HG02588 (cell line): ENCODE measurements at regions not wholly inside any gene's neighbourhood (a gene's known extent, or its start where the extent isn't known, plus 50 kb on each side); places are given as distances from the start of the nearest gene placed in this dataset.
"Not testable (repeated sequence)": the region's sequence is repeated elsewhere in the genome, so short reads cannot be mapped to it uniquely, and the experiment has no call there.

Experiments
- ATAC-seq: cut with Tn5 transposase; IDR thresholded peaks from one replicate; pipeline ENCODE4 v1.9.1; 2021; ENCODE audit warnings: mild to moderate bottlenecking, moderate library complexity; ENCODE audit not compliant: unreplicated experiment

DNA sequence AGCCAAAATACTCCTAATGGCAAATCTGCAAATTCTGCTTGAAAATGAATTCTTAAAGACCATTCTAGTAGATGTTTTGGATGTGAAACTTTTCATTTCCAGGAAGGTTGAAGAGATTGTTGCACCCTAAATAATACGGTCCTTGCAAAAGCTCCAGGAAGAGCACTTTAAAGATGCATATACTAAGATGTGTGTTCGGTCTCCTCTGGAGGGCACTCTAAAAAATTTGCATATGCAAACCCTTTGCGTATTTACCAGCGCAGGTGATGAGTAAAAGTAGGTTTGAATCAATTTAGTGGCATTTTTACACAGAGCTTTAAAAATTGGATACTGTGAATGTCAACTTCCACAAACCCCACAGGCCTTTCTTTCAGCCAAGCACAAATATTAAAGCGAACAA, 378.1 kb upstream of the SORCS1 start:
- no peak for ATAC-seq

DNA sequence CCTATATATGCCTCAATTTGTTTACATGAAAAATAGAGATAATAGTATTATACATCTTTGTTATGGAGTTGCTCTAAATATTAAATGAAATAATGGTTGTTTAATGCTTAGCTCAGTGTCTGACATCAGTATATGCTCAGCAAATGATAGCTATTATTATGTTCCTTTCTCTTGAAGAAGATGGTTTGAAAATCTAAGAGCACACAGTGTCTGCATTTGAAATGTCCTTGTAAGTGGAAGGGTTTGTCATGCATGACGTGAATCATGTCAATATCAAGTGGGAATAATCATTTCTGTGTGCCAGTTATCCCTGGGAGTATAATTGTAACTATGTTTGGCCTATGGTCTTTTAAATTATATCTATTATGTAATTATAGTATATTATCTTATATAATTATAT, 377.5 kb upstream of the SORCS1 start:
- ATAC-seq, result no peak

DNA sequence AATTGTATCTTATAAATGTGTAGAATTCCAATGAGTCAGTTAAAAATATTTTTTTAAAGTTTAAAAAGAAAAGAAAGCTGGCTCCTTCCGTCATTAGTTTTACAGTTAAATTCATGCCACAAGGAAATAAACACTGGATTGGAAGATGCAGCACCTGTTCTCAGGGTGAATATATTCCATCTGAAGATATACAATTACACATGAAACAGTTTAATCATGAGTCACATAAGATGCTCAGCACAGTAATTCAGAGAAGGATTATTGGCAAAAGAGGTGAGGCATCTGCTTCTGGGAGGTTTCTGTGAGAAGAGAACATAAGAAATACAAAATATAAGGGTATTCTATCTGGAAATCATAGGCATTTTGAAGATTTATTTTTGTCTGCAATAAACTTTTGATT, 376.5 kb upstream of the SORCS1 start:
- ATAC-seq, result no peak

DNA sequence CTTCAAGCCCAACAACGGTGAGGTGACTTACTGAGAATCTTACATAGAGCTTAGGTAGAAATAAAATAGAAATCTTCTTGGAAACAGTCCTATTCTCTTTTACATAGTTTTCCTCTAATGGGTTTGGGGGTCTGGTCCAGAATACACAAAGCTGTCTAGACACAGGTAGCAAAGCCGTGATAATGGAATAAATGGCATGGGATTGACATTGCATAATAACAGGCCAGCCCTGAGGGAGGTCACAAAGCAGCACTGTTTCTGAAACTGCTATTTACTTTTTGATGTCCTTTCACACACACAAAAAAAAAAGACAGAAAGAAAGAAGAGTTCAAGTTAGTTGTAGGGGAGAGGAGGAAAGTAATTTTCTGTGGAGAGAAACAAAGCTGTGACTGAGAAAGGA, 364.8 kb upstream of the SORCS1 start:
- no peak for ATAC-seq

DNA sequence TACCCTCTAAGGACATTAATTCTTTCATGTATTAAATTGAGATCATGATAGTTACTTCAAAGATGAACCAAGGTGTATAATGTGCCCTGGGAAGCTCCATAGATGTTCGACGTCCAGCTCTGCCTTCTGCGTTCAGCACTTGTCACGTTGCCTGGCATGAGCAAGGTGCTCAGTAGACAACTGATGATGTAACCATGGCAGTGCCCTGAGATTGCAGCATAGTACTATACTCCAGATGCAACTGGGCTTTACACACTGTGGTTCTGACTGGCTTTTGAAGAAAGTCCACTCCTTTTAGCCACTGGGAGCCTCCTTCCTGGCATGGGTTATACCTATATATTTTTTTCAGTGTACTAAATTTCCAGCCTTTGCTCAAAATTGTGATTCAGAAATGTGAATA, 355.8 kb upstream of the SORCS1 start:
- ATAC-seq, result no peak

DNA sequence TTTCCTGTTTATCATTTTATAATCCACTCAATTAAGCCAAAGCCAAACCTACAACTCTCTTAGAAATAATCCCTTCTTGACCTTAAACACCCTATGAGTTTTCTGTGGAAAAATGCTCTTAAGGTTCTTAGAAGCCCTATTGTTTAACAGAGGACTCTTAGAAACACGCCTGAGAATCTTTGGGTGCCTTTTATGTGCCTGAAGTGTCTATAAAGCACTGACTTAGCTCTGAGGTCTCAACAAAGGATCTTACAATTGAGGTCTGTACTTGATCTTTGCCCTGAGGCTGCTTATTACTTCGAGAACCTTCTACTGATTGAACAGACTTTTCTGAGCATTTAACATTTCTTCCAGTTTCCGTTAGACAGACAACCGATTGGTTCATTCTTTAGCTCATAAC, 353.3 kb upstream of the SORCS1 start:
- no peak for ATAC-seq

DNA sequence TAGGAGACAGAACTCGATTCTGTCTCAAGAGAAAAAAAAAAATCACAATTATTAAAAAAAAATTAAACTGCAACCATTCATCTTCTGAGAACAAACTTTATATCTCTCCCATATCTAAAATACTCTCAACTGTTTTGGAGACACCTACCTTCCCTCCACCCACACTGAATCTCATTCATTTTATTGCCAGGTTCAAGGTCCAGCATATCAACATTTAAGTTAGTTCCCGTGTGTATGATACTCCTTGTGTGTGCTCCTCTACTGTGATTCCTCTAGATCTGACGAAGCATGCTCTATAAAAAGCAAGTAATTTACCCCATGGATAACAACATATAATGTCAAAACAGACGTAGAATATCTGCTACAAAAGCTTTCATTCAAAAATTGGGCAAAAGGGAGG, 351.8 kb upstream of the SORCS1 start:
- no peak for ATAC-seq

DNA sequence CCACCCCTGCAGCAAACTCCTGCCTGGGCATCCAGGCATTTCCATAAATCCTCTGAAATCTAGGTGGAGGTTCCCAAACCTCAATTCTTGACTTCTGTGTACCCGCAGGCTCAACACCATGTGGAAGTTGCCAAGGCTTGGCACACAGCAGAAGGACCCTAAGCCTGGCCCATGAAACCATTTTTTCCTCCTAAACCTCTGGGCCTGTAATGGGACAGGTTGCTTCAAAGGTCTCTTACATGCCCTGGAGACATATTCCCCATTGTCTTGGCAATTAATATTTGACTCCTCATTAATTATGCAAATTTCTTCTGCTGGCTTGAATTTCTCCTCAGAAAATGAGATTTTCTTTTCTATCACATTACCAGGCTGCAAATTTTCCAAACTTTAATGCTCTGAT, 339.5 kb upstream of the SORCS1 start:
- not testable (repeated sequence) for ATAC-seq

DNA sequence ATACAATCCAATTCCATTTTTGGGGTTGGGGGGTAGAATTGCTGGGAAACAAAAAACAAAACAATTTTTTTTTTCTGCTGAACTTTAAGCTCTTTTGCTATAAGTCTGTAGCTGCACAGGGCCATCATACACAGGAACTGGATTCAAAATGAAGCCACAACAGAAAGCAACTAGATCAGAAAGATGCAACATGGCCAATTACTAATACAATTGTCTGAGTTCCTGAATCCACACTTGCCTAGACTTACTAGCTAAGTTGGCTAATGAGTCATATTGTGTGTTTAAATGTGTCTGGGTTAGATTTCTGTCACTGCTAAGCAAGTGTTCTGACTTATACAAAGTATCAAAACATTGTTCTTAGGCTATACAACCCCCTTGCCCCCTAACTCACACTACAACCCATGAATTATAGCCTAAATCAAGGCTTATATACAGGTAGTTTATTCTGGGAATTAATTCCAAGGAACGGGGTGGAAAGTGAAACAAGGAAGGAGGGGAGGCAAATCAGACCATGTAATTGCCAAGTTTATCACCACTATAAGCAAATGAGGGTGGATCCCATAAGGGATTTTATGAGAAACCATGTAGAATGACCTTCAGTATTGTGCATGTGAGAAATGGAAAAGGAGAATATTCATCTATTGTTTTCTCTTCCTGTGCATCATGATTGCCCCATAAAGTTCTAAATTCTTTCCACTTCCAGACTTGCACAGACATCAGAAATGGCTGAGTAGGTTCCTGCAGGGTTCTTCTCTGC, 337.9 kb upstream of the SORCS1 start:
- no peak for ATAC-seq

DNA sequence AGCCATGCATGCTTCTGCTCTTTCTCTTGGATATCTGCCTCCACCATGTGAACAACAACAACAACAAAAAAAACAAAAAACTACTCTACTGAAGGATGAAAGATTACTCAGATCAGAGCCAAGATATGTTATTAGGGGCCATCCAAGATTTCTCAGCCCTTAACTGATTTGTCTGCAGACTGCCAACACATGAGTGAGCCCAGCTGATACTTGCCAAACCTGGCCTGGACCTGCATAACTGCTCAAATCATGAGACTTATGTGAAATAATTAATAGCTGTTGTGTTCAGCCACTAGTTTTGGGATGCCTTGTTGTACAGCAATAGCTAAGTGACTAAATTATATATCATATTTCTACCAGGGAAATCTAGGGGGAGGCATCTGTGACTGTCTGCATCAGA, 334.5 kb upstream of the SORCS1 start:
- ATAC-seq, result no peak

DNA sequence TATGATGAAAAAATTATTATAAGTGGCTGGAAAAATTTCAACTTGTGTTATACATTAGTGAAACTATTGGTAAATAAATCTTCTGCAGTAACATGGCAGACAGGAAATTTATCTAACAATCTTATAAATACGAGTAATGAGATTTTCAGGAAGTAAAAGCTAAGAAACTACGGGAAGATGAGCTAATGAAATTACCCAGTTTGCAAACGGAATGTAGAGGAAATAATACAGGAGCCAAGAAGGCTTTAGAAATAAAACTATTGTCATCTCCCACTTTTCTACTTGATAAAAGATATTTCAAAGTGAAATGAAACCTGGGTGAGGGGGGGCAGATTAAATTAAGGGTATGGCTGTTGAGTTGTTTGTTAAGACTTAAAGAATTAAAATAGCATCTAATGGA, 332.5 kb upstream of the SORCS1 start:
- no peak for ATAC-seq

DNA sequence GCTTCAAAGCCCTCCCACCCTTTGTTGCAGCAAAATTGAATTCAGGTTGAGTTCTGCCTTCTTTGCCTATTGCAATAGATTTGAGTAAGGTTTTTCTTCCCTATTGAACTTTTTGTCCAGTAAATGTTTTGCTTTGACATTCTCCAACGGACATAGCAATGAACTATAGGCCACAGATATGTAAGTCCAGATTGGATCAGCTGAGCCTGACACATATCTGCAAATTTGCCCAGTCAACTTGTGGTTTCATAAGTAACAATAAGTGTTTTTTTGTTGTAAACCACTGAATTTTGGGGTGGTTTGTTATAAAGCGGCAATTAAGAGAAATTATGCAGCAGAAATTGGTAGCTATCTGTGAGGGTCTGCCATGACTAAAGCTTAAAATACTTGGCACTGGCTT, 332.1 kb upstream of the SORCS1 start:
- no peak for ATAC-seq

DNA sequence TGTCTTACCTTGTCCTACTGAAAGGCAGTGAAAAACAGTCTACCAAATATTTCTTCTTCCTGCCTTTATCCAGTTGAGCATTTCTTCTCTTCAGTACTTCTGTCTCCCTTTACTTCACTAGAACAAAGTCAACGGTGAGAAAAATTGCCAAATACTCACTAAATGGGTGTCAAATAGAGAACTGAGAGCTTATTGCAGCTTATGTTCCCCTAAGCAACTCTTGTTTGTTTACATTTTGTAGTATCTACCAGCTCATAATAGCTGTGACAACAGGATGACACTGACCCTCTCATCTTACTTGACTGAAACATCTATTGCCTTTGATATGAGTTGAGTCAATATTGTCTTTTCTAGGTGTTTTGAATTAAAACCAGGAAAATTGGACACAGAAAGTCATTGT, 327.9 kb upstream of the SORCS1 start:
- no peak for ATAC-seq

DNA sequence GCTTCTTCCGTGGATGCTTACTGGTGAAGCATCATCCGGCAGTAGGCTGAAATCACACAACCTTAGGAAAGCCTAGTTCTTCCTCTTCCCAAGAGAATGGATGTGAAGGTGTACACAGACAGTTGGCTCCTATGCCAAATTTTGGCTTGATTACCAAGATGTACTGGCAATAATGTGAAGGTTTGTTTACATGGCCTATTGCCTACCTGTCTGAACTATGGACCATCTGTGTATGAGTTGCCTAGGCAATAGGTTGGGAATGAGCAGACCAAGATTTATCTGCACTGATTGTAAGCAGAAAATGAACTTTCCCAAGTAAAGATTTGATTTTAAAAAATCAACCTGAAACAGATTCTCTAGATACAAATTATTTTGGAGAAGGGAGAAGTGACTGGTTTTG, 325.9 kb upstream of the SORCS1 start:
- no peak for ATAC-seq

DNA sequence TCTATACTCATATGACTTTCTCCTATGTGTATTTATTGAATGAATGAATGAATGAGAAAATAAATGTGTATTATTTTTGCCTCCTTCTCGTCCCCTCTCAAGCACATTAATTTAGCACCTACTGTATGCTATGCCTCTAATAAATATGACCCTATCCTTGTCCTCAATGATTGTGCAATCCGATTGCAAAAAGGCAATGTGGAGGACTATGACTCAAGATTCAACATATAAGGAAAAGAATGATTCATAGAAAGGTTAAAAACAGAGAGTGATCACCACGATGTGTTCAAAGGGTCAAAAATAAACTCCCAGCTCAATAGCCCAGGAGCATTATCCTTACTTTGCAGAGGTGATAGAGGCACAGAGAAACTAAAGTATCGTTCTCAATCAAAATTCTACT, 322.8 kb upstream of the SORCS1 start:
- no peak for ATAC-seq

DNA sequence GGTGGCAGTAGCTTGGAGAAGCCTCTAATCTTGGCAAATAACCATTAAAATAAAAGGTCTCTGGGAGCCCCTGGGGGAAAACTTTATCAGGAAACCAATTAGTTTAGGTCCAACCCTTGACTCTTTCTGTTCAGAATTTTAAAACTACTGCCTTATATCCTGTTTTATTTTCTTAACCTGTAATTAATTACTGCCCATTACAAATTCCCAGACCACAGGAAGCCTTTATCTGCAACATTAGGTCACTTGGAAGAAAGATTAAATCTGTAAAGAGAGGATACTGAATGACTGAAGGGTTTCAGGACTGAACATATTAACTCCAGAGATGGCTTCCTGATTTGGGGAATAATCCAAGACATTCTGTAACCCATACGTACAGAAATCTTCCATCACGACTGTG, 320.5 kb upstream of the SORCS1 start:
- ATAC-seq, result no peak

DNA sequence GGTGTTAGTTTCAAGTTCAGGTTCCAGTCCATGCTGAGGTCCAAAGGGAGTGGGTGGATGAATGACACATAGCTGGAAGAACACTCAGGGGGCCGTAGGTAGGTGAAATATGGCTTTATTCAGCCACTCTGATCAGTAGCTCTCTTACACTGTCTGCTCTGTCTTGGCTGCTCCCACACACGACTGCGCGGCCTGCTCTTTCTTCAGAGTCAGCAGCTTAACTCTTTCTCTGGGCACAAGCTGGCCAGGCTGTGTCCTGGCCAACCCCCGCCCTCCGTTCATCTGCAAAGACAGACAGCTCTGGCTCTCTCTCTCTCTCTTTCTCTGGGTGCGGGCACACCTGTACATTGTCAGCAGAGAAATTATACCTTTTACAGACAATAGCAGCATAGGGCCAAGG, 317.4 kb upstream of the SORCS1 start:
- no peak for ATAC-seq

DNA sequence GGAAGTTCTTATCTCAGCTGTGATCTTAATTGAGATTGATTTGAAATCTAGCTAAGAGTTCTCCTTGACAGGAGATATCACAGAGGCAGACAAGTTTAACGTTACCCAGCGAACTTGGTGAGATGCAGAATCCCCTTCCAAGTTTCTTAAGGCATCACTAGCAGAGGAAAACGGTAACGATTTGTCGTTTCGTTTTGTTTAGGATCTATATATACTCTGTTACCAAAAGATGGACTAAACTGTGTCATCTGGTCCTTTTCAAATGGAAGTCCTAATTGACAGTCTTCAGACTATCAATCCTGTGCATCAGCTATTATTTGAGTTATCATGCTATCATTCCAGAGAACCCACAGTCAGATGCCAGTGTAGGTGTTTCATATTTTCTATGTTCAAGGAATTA, 316.7 kb upstream of the SORCS1 start:
- ATAC-seq, result no peak

DNA sequence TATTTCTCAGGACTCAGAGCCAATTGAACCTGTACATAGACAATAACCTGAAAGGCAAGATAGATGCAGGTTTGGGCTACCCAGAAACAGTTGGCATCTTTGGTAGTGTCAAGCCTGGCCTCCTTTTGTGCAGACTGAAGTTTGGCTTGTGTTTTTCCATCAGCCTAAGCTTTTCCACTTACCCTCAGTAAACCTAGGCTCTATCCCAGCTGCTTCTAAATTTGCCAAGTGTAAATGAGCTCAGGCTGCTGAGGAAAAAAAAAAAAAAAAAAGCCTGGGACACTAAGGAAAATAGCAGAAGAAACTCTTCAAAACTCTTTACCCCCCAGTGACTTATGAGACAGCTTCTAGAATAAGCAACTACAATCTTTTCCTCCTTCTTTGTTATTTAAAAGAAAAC, 316.3 kb upstream of the SORCS1 start:
- ATAC-seq, result no peak

DNA sequence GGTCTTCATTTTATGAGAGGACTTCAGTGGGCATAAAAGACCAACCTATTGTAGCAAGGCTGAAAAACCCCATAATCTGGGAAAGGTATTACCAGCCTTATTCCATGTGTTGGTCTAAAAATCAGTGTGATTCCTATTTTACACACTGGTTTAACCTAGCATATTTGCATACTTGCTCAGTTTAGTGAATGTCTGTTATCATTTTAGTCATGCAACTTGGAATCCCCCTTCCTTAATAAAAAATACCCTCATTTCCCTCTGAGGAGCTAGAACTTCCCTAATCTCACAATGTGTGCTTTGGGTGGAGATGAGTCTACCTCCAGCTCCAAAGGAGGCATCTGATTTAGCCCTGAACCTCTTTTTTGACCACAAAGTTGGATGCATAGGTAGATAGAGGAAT, 312.8 kb upstream of the SORCS1 start:
- peak; percentile 73 for ATAC-seq

DNA sequence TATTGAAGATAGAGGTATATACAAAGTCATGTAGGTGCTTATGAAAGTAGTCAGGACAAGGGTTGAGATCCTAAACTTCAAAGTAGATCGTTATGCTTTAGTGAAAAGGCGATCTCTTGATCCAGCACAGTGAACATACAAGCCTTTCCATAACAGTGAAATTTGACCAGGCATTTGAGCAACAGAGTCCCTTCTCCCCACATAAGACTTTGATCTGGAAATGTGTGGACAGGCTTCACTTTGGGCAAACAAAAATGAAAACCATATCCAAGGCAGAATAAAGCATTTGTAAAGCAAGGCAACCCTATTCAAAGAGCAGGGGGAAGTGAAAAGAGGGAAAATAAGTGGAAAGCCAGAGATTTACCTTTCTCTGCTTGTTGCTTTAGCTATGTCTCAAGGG, 311.9 kb upstream of the SORCS1 start:
- ATAC-seq, result no peak

DNA sequence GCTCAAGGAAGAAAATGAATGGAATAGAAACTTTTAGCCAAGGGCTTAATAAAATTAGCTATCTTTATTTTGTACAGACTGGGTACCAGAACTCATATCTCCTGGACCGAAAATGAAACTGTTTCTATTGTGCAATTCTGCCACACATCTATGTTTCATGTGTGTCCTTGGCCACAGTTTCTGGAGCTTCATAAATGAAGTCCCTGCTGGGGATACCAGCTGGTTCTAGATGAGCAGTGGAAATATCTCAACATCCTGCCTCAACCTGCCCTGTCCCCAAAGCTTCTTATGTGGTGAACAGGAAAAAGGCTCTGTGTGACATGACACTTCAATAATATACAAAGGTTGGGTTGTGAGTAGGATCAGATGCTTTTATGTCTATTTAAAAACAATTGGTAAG, 310.1 kb upstream of the SORCS1 start:
- ATAC-seq, result no peak

DNA sequence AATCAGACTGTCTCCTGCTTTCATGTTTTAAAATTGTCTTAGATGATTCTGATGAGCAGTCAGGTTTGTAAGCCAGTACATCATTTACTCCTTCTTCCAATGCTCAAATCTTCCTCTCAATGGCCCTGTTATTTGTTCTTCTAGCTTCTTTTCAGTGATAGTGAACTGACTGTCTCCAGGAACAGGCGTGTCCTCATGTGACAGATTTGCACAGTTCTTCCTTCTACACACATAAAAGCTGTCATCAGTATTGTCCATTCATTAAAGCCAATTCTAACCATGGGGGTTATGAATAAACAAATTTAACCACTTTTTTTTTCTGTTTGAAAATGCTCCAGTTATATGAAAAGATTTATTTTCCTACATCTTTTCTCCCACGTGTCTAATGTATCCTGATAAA, 308.7 kb upstream of the SORCS1 start:
- no peak for ATAC-seq
